Heart left ventricle (tissue), 16 donors: ENCODE measurements at regions not wholly inside any gene's neighbourhood (a gene's known extent, or its start where the extent isn't known, plus 50 kb on each side); places are given as distances from the start of the nearest gene placed in this dataset.

ENCODE experiments used
- ATAC-seq, 4 donors: fragments of 200-7000 bp; cut with Tn5 transposase; one replicate each; pipeline ENCODE4 v1.9.1; 2020 to 2022; ENCODE audit warnings: moderate library complexity in 4 of 4, mild to moderate bottlenecking in 3 of 4, moderate number of reproducible peaks in 1 of 4
- DNase-seq, 5 donors: peaks; one replicate each; pipeline ENCODE4 v3.0.0-alpha.2; 2020
- H3K27ac ChIP-seq, 12 donors: fragments of 200-600 bp; sonication (generic) in 4 of 12; one replicate each; pipeline versions ENCODE4 v1.5.0 to v1.8.0; 2016 to 2022; ENCODE audit warnings: mild to moderate bottlenecking in 2 of 12
- H3K27me3 ChIP-seq, 9 donors: fragments of 200-600 bp; sonication (generic) in 2 of 9; one replicate each; pipeline versions ENCODE4 v1.5.1 to v1.8.0; 2016 to 2022; ENCODE audit warnings: mild to moderate bottlenecking in 3 of 9
- H3K36me3 ChIP-seq, 9 donors: fragments of 200-600 bp; sonication (generic) in 2 of 9; one replicate each; pipeline versions ENCODE4 v1.5.0 to v1.8.0; 2018 to 2022; ENCODE audit warnings: mild to moderate bottlenecking in 2 of 9
- H3K4me1 ChIP-seq, 12 donors: fragments of 200-600 bp; sonication (generic) in 4 of 12; one replicate each; pipeline versions ENCODE4 v1.5.0 to v1.8.0; 2016 to 2022; ENCODE audit warnings: mild to moderate bottlenecking in 3 of 12
- H3K4me3 ChIP-seq, 12 donors: fragments of 200-600 bp; sonication (generic) in 4 of 12; one replicate each; pipeline versions ENCODE4 v1.5.0 to v1.8.0; 2017 to 2022; ENCODE audit warnings: mild to moderate bottlenecking in 9 of 12, moderate library complexity in 4 of 12
- H3K9me3 ChIP-seq, 12 donors: fragments of 200-600 bp; sonication (generic) in 4 of 12; one replicate each; pipeline versions ENCODE4 v1.5.0 to v1.8.0; 2016 to 2022; ENCODE audit warnings: mild to moderate bottlenecking in 1 of 12
- POLR2A ChIP-seq, 2 donors: fragments of 450-650 bp; IDR thresholded peaks; one replicate each; pipeline ENCODE4 v1.6.1; 2017; ENCODE audit warnings: antibody characterized with exemption in 2 of 2, mild to moderate bottlenecking in 2 of 2, moderate library complexity in 2 of 2
- WGBS, 4 donors: extraction: QIAGEN DNeasy Blood & Tissue Kit in 2 of 4; methylation state at CpG; one replicate each; pipeline versions ENCODE4 v1.1.5 to v1.1.7; 2013 to 2018; 5-methylcytosine and 5-hydroxymethylcytosine counted together
- intact Hi-C, 10 donors: fragments of 100-400 bp; cut with DNase I; formaldehyde crosslinking; loops; one replicate each; pipeline versions ENCODE4 v1.11.1 to v1.14.2; 2022
- TF ChIP-seq, protein P1 (sequence below), 12 donors: fragments of 200-600 bp; sonication (generic) in 4 of 12; IDR thresholded peaks; one replicate each; pipeline versions ENCODE4 v1.5.0 to v1.8.0; 2018 to 2022; ENCODE audit warnings: antibody characterized with exemption in 12 of 12, mild to moderate bottlenecking in 5 of 12
- donor health status: ischemic (EF 13 %, LVEDD 7.1; RV severe dilation, severe dysfunction).
- donor health status: healthy with polysubstance abuse.
- donor health status: DM: no; HTN: yes; CAD: no.
- donor health status: DM: no; HTN: no; CAD: no.
- donor health status: ischemic (EF 25% LVEDD 6.9; RV normal size, moderate dysfunction).
- donor health status: ischemic (EF 25% LVEDD 5.7; RV mildly dilated, moderate dysfunction).
- donor health status: healthy.
- donor health status: DM: yes; HTN: yes; CAD: no.
- donor health status: ischemic (EF 35%, LVEDD 5.7; RV mildly dilated, moderate dysfunction).
- donor health status: nonischemic (EF 11% LVEDD 7.7; RV severe dilation, severe dysfunction).
- donor health status: DM: yes; HTN: yes; CAD: no.
- donor health status: PGD.
- donor health status: ischemic (EF 29% LVEDD 5.4; RV normal size, mild dysfunction).
- donor health status: nonischemic (EF 23%, LVEDD 6.1; RV moderate dilation, normal function).

DNA sequence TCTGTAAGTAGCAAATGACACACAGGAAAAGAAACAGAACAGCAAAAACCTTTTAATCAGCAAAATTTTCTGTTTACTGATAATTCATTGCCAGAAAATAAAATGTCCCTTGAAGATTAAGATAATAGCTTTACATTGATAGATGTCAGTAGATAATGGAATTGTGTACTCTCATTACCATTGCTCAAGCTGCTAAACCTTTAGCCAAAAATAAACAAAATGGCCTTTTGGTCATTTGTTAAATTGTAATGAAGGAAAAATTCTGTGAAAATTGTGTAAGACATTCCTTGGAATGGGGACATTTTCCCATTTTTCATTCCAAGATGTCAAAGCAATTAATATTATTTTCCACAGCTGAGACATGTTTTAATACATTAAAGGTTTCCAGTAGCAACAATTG lies 189.8 kb downstream of the PLOD2 start:
- no peak for ATAC-seq

DNA sequence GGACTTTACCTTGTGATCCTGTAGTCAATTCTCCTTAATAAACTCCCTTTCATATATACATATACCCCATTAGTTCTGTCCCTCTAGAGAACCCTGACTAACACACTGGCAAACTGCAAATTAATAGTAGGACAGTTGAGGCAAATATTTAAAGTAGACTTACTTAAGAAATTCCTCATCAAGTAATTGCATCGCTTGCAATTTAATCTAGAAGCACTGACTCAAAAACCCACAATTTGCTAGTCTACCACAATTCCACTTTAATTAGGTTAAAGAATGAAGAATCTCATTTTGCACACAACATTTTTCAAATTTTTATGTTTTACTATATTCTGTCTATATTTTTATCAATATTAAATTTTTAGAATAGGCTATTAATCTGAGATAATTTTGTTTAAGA lies 188.1 kb downstream of the PLOD2 start:
- TF ChIP-seq POLR2A (IDR thresholded peaks at IDR 0.05) = no peak
- TF ChIP-seq, protein P1, sequence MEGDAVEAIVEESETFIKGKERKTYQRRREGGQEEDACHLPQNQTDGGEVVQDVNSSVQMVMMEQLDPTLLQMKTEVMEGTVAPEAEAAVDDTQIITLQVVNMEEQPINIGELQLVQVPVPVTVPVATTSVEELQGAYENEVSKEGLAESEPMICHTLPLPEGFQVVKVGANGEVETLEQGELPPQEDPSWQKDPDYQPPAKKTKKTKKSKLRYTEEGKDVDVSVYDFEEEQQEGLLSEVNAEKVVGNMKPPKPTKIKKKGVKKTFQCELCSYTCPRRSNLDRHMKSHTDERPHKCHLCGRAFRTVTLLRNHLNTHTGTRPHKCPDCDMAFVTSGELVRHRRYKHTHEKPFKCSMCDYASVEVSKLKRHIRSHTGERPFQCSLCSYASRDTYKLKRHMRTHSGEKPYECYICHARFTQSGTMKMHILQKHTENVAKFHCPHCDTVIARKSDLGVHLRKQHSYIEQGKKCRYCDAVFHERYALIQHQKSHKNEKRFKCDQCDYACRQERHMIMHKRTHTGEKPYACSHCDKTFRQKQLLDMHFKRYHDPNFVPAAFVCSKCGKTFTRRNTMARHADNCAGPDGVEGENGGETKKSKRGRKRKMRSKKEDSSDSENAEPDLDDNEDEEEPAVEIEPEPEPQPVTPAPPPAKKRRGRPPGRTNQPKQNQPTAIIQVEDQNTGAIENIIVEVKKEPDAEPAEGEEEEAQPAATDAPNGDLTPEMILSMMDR (IDR thresholded peaks at IDR 0.05) = no peak
- WGBS, 4 donors = 88 to 100% (median 96%) methylated on average over 1 of the region's 1 CpG
- intact Hi-C loops = no loop called here
- no peaks in the 10 kb centered on the region for H3K4me1 ChIP-seq
- no peak for ATAC-seq
- no peak overlapping the region for H3K4me3 ChIP-seq
- H3K27ac ChIP-seq = no peak overlapping the region
- H3K36me3 ChIP-seq = no peaks in the 10 kb centered on the region
- no peaks in the 10 kb centered on the region for H3K27me3 ChIP-seq
- H3K9me3 ChIP-seq = no peaks in the 10 kb centered on the region
- DNase-seq = no peak

More for the DNA sequence above, 189.8 kb downstream of the PLOD2 start:
- no peaks in the 10 kb centered on the region for H3K27me3 ChIP-seq
- no peaks in the 10 kb centered on the region for H3K9me3 ChIP-seq
- no peak overlapping the region for H3K4me3 ChIP-seq
- no peak for TF ChIP-seq POLR2A (IDR thresholded peaks at IDR 0.05)
- TF ChIP-seq, protein P1 (IDR thresholded peaks at IDR 0.05) = no peak
- intact Hi-C loops = no loop called here
- no peak for DNase-seq
- H3K36me3 ChIP-seq = no peaks in the 10 kb centered on the region
- H3K4me1 ChIP-seq = no peaks in the 10 kb centered on the region
- no peak overlapping the region for H3K27ac ChIP-seq

DNA sequence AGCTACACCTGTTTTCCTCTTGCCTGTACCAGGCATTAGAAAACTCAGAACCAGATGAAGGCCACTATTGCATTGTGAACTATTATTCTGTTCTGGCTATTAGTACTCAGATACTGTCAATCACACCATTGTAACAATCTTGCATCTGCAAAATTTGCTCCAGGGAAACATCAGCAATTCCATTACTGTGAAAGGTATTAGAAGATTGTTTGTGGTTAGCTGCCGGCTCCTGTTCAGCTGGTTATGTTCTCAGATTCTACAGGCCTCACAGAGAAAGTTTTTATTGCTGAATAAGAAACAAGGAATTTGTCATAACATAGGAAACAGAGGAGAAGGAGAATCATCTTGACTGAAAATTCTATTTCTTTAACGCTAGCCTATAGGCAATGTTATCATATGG lies 179.9 kb downstream of the PLOD2 start:
- WGBS, 4 donors = 82 to 89% (median 84%) methylated on average over 2 of the region's 2 CpGs
- Histone ChIP-seq H3K4me3 (no peak overlapping the region), H3K4me1 (no peaks in the 10 kb centered on the region), H3K36me3 (no peaks in the 10 kb centered on the region), H3K27ac (no peak overlapping the region), H3K27me3 (no peaks in the 10 kb centered on the region), H3K9me3 (peaks cover 0 to 23% (median 0%) of the 10 kb centered on the region in 12 donors)
- no peak for DNase-seq
- ATAC-seq = no peak
- intact Hi-C loops = no loop called here
- TF ChIP-seq, protein P1 (IDR thresholded peaks at IDR 0.05) = no peak

DNA sequence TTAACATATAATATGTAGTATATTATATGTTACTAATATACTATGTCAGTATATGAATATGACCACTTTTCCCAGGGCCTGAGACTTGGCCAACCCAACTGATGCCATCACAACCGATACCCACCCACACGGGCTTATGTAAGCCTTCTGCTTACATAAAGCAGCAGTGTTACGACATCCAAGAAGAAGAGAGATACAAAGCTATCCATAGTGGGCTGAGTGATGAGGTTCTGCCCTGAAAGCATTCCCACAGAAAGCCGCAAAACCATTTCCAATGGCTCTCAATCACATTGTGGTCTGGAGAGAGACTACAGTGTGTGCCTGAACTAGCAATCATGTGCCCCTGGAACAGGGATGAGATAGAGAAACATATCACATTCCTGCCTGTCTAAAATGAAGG lies 177.9 kb downstream of the PLOD2 start:
- no peak for ATAC-seq
- Histone ChIP-seq H3K27me3 (no peaks in the 10 kb centered on the region), H3K4me1 (no peaks in the 10 kb centered on the region), H3K9me3 (peaks cover 0 to 23% (median 0%) of the 10 kb centered on the region in 12 donors), H3K36me3 (no peaks in the 10 kb centered on the region), H3K4me3 (no peak overlapping the region), H3K27ac (no peak overlapping the region)
- 90 to 96% (median 92%) methylated on average over 4 of the region's 4 CpGs for WGBS, 4 donors
- intact Hi-C loops = no loop called here
- no peak for DNase-seq
- no peak for TF ChIP-seq POLR2A (IDR thresholded peaks at IDR 0.05)
- TF ChIP-seq, protein P1 (IDR thresholded peaks at IDR 0.05) = no peak
